DOHH2 (cell line): ENCODE measurements at regions not wholly inside any gene's neighbourhood (a gene's known extent, or its start where the extent isn't known, plus 50 kb on each side); places are given as distances from the start of the nearest gene placed in this dataset.

Source experiments
- EZH2phosphoT487 ChIP-seq: fragments of 200-600 bp; sonication (generic); IDR thresholded peaks from 2 replicates; pipeline ENCODE4 v1.6.1; 2017; ENCODE audit warnings: borderline replicate concordance, mild to moderate bottlenecking, antibody characterized with exemption, low read length, moderate library complexity, mixed read lengths
- TF ChIP-seq, protein P1 (sequence below): fragments of 200-600 bp; sonication (generic); IDR thresholded peaks from one replicate; pipeline ENCODE4 v1.5.1; 2014; ENCODE audit warnings: antibody characterized with exemption, mild to moderate bottlenecking, low read depth, low read length; ENCODE audit not compliant: poor library complexity, severe bottlenecking

DNA sequence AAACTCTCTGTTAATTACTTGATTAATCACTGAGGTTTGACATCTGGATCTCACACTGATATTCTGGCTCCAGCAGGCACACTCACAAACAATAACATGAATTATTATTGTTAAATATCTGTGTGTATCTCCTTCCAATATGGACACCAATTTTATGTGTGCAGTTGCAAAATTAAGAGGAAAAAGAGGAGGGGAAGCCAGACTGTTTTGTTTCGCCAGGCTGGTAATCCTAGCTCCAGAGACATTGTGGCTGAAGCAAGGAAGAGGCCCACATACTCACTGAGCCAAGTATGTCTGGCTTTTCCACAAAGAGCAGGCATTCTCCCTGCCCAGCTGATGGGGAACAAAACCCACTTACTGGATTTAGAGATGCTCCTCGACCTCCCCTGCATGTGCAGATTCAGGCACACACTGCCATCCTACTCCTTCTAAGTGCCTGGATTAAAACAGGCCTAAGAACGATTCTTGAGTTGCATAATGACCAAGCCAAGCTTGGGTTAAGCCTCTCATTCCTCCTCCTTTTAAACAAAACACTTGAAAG is 181.9 kb downstream of the ESM1 start:
- TF ChIP-seq, protein P1, sequence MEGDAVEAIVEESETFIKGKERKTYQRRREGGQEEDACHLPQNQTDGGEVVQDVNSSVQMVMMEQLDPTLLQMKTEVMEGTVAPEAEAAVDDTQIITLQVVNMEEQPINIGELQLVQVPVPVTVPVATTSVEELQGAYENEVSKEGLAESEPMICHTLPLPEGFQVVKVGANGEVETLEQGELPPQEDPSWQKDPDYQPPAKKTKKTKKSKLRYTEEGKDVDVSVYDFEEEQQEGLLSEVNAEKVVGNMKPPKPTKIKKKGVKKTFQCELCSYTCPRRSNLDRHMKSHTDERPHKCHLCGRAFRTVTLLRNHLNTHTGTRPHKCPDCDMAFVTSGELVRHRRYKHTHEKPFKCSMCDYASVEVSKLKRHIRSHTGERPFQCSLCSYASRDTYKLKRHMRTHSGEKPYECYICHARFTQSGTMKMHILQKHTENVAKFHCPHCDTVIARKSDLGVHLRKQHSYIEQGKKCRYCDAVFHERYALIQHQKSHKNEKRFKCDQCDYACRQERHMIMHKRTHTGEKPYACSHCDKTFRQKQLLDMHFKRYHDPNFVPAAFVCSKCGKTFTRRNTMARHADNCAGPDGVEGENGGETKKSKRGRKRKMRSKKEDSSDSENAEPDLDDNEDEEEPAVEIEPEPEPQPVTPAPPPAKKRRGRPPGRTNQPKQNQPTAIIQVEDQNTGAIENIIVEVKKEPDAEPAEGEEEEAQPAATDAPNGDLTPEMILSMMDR: no peak
- TF ChIP-seq EZH2phosphoT487: no peak
